Colonic mucosa (tissue), 4 donors: ENCODE measurements at regions not wholly inside any gene's neighbourhood (a gene's known extent, or its start where the extent isn't known, plus 50 kb on each side); places are given as distances from the start of the nearest gene placed in this dataset.

Source experiments
- DNase-seq: peaks from one replicate; pipeline ENCODE4 v3.0.0-alpha.2; 2020
- H3K27ac ChIP-seq: fragments of 200-600 bp; one replicate; pipeline ENCODE4 v1.8.0; 2021
- H3K27me3 ChIP-seq: fragments of 200-600 bp; one replicate; pipeline ENCODE4 v1.8.0; 2021
- H3K36me3 ChIP-seq: fragments of 200-600 bp; one replicate; pipeline ENCODE4 v1.8.0; 2021
- H3K4me1 ChIP-seq: fragments of 200-600 bp; one replicate; pipeline ENCODE4 v1.8.0; 2021; ENCODE audit warnings: mild to moderate bottlenecking
- H3K4me3 ChIP-seq: fragments of 200-600 bp; one replicate; pipeline ENCODE4 v1.8.0; 2021
- H3K9ac ChIP-seq, 2 donors: one replicate each; pipeline ENCODE4 v1.7.0; 2013; ENCODE audit warnings: control low read depth in 2 of 2, low read depth in 2 of 2, low read length in 2 of 2
- H3K9me3 ChIP-seq: fragments of 200-600 bp; one replicate; pipeline ENCODE4 v1.8.0; 2021
- intact Hi-C: fragments of 100-400 bp; cut with DNase I; formaldehyde crosslinking; loops from one replicate; pipeline ENCODE4 v1.14.1; 2022
- TF ChIP-seq, protein P1 (sequence below): fragments of 200-600 bp; IDR thresholded peaks from one replicate; pipeline ENCODE4 v1.8.0; 2022; ENCODE audit warnings: antibody characterized with exemption, mild to moderate bottlenecking
- donor health status: healthy.
- donor health status: DM: no; HTN: no; CAD: no.
- donor health status: DM: no; HTN: no; CAD: no.

DNA sequence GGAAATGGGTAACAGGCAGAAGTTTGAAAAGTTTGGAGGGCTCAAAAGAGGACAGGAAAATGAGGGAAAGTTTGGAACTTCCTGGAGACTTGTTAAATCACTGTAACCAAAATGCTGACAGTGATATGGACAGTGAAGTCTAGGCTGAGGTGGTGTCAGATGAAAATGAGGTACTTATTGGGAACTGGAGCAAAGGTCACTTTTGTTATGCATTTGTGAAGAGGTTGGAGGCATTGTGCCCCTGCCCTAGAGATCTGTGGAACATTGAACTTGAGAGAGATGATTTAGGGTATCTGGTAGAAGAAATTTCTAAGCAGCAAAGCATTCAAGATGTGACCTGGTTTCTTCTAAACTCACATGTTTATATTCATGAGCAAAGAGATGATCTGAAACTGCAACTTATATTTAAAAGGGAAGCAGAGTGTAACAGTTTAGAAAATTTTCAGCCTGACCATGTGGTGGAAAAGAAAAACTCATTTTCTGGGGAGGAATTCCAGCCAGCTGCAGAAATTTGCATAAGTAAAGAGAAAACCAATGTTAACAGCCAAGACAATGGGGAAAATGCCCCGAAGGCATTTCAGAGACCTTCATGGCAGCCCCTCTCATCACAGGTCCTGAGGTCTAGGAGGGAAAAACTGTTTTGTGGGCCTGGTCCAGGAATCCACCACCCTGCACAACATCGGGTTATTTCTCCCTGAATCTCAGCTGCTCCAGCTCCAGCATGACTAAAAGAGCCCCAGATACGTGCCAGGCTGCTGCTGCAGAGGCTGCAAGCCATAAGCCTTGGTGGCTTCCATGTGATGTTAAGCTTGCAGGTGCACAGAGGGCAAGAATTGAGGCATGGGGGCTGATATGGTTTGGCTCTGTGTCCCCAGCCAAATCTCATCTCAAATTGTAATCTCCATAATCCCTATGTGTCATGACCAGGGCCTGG, 632.5 kb upstream of the GNPDA2 start:
- no peak for DNase-seq
- H3K4me1 ChIP-seq: no peaks in the 10 kb centered on the region
- TF ChIP-seq, protein P1, sequence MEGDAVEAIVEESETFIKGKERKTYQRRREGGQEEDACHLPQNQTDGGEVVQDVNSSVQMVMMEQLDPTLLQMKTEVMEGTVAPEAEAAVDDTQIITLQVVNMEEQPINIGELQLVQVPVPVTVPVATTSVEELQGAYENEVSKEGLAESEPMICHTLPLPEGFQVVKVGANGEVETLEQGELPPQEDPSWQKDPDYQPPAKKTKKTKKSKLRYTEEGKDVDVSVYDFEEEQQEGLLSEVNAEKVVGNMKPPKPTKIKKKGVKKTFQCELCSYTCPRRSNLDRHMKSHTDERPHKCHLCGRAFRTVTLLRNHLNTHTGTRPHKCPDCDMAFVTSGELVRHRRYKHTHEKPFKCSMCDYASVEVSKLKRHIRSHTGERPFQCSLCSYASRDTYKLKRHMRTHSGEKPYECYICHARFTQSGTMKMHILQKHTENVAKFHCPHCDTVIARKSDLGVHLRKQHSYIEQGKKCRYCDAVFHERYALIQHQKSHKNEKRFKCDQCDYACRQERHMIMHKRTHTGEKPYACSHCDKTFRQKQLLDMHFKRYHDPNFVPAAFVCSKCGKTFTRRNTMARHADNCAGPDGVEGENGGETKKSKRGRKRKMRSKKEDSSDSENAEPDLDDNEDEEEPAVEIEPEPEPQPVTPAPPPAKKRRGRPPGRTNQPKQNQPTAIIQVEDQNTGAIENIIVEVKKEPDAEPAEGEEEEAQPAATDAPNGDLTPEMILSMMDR: no peak

DNA sequence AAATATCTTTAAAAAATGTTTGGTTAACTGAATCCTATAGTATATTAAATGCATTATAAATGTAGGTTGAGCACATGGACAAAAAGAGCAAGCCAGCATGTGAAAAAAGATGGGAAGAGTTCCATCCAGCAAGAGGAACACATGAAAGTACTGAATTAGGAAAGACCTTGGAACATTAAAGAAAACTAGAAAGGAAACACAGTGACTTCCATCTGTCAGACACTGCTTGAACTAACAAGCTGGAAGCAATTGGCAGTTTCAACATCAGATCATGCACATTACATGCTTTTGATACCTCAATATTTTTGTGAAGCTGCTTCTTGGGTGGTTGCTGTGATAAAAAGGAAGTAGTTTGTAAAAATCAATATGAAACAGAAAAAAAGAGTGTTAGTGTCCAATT, 626.8 kb upstream of the GNPDA2 start:
- Histone ChIP-seq H3K4me3 (no peak overlapping the region), H3K9me3 (no peaks in the 10 kb centered on the region), H3K36me3 (no peaks in the 10 kb centered on the region), H3K27ac (no peak overlapping the region), H3K27me3 (no peaks in the 10 kb centered on the region), H3K9ac (no peak overlapping the region), H3K4me1 (no peaks in the 10 kb centered on the region)
- intact Hi-C loops: no loop called here
- TF ChIP-seq, protein P1: no peak
- no peak for DNase-seq

More for the DNA sequence above, 632.5 kb upstream of the GNPDA2 start:
- no peaks in the 10 kb centered on the region for H3K9me3 ChIP-seq
- no peaks in the 10 kb centered on the region for H3K36me3 ChIP-seq
- H3K27me3 ChIP-seq: no peaks in the 10 kb centered on the region
- no peak overlapping the region for H3K9ac ChIP-seq
- intact Hi-C loops: no loop called here
- H3K4me3 ChIP-seq: no peak overlapping the region
- no peak overlapping the region for H3K27ac ChIP-seq

DNA sequence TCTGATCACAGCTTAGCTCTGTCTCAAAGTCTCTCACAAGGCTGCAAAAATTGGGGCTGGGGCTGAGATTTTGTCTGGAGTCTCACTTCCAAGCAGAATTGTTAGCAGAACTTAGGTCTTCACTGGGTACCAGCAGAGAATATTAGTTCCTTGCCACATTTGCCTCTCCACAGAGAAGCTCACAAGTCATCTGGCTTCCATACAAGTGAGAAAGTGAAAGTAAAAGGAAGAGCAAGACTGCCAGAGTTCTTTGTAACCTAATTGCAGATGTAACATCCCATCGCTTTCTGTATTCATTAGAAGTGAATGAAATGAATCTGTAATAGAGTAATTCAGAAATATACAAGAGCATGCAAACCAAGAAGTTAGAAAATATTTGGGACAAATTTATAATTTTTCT, 624.1 kb upstream of the GNPDA2 start:
- H3K4me3 ChIP-seq: no peak overlapping the region
- no peak for DNase-seq
- H3K36me3 ChIP-seq: no peaks in the 10 kb centered on the region
- TF ChIP-seq, protein P1: no peak
- no peaks in the 10 kb centered on the region for H3K4me1 ChIP-seq
- H3K9me3 ChIP-seq: no peaks in the 10 kb centered on the region
- no peaks in the 10 kb centered on the region for H3K27me3 ChIP-seq
- intact Hi-C loops: no loop called here
- H3K9ac ChIP-seq: no peak overlapping the region
- H3K27ac ChIP-seq: no peak overlapping the region

DNA sequence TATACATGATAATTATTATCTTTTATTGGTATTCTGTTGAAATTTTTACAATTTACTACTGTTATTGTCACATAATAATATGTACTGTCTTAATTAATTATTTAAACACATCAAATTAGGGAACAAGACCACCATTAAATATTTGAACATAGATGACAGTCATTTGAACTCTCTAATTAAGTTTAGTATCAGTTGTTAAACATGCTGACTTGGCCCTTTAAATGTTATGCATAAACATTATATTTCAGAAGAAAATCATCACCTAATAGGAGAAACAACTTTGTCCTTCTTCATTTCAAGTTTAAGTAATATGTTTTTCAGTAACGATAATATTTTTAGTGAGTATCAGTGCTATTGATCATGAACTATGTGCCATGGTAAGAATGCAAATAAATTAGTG, 623.5 kb upstream of the GNPDA2 start:
- Histone ChIP-seq H3K9me3 (no peaks in the 10 kb centered on the region), H3K4me1 (no peaks in the 10 kb centered on the region), H3K27ac (no peak overlapping the region), H3K36me3 (no peaks in the 10 kb centered on the region), H3K27me3 (no peaks in the 10 kb centered on the region), H3K9ac (no peak overlapping the region), H3K4me3 (no peak overlapping the region)
- intact Hi-C loops: no loop called here
- TF ChIP-seq, protein P1: no peak
- no peak for DNase-seq

DNA sequence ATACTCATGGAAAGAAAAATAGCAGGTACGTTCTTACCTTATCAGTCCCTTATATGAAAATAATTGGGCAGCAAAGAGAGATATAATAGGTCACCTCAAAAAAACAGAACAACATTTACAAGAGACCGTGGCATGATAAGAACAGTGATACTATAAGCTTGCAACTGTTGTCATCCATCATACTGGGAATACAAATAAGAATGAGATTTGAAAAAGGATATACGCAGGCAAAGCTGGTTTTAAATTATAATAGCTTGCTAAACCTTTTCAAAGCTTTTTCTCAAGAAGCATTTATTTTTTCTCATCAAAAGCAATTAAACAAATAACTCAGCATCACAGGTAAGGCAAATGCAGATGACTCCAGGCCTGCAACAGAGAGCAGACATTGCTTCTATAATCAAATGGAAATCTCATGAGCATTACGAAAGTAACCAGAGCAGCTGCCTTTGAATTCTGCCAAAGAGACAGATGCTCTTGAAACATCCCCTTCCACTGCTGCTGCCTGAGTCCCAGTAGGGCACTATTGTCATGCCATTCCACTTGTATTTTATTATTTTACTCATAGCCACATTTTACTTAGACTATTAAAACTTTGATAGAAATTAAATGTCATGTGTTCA, 620.6 kb upstream of the GNPDA2 start:
- intact Hi-C loops: no loop called here
- H3K36me3 ChIP-seq: no peaks in the 10 kb centered on the region
- no peak overlapping the region for H3K27ac ChIP-seq
- no peaks in the 10 kb centered on the region for H3K27me3 ChIP-seq
- H3K4me3 ChIP-seq: no peak overlapping the region
- TF ChIP-seq, protein P1: no peak
- H3K9ac ChIP-seq: no peak overlapping the region
- no peak for DNase-seq
- no peaks in the 10 kb centered on the region for H3K9me3 ChIP-seq
- H3K4me1 ChIP-seq: no peaks in the 10 kb centered on the region
